Left ventricle myocardium superior (tissue), 1 donor: ENCODE measurements at regions not wholly inside any gene's neighbourhood (a gene's known extent, or its start where the extent isn't known, plus 50 kb on each side); places are given as distances from the start of the nearest gene placed in this dataset.
"Not testable (repeated sequence)": the region's sequence is repeated elsewhere in the genome, so short reads cannot be mapped to it uniquely, and the experiment has no call there.

Source experiments
- ATAC-seq: fragments of 200-7000 bp; cut with Tn5 transposase; one replicate; pipeline ENCODE4 v1.9.1; 2020; ENCODE audit warnings: mild to moderate bottlenecking, moderate library complexity
- DNase-seq: peaks from one replicate; pipeline ENCODE4 v3.0.0-alpha.2; 2020
- intact Hi-C: fragments of 100-400 bp; cut with micrococcal nuclease; formaldehyde crosslinking; loops from one replicate; pipeline ENCODE4 v1.11.0; 2022
- donor health status: DM: no; HTN: yes; CAD: no; lungs with severe emphysema.

DNA sequence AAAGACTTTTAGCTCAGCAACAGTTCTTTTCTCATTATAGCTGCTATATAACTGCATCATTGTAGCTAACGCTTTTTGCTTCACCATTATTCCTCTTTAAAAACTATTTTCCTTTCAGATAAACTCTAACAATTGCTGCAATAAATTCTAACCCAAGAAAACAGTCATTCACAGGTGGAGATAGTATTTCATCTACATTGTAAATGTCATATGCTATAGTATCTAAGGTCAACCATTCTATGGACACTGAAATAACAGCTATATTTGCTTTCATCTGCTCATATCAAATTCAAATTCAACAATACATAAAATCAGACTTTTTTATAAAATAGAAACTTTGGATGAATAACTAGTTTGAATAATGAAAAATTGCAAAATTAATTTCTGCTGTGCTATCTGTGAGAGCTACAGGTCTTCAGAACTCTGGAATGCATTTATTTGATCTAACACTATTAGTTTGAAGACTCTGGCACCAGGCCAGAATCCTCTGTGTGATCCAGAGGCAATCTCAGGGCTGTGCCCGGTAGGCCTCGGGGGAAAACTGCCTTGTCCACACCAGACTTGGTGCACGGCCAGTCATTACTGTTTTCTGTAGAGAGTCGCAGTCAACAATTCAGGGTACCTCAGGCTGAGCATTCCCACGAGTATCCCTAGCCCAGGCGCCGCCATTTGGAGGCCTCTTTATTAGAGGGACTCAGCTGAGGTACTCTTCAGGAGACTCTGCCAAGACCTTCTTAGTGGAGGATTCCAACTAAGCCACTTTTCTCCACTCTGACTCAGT, 332.4 kb downstream of the SLC7A11 start:
- intact Hi-C loops = no loop called here
- ATAC-seq = no peak
- DNase-seq = peak; percentile 11

DNA sequence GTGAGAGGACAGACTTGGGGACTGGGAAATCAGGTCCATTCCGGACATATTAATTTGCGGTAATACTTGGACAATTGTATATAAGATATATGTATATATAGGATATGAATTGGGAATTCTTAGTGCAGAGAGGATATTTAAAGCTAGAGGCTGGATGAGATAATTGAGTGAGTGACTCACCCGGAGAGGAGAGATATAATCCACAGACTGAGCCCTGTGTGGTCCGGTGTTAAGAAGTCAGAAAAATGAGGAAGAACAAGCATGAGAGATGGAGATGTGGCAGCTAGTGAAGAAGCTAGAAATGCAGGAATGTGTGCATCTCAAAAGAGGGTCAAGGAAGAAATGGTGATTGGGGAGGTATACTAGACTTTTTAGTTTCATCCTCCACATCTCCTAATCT, 336.2 kb downstream of the SLC7A11 start:
- ATAC-seq = no peak
- intact Hi-C loops = no loop called here
- DNase-seq = no peak

DNA sequence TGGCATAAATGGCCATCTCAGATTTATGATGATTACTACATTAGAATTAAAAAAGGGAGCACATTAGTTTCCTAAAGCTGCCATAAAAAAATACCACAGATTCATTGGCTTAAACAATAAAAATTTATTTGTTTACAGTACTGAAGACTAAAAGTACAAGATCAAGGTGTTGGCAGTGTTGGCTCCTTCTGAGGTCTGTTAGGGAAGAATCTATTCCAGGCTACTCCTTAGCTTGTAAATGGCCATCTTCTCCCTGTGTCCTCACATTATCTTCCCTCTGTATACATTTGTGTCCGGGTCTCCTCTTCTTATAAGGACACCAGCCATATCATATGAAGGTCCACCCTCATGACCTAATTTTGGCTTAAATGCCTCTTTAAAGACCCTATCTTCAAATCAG, 341.0 kb downstream of the SLC7A11 start:
- no peak for DNase-seq
- intact Hi-C loops = no loop called here
- ATAC-seq = no peak

DNA sequence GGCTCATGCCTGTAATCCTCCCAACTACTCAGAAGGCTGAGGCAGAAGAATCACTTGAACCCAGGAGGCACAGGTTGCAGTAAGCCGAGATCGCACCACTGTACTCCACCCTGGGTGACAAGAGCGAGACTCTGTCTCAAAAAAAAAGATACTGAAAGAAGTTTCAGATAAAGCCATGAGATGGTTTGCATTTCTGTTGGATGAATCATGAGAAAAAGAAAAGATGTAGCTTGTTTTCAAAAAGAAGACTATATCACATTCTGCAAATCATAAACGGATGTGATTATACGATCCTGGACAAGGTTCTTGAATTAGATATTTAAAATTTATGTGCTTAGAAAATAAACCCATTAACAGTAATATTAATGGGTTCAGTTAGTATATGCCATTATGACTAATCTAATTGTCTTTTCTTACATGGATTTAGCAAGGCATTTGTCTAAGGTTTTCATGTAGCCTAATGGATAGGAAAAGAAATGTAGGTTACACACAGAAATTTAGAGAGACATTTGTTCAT, 345.9 kb downstream of the SLC7A11 start:
- ATAC-seq (no peak), DNase-seq (no peak)
- intact Hi-C loops = no loop called here

DNA sequence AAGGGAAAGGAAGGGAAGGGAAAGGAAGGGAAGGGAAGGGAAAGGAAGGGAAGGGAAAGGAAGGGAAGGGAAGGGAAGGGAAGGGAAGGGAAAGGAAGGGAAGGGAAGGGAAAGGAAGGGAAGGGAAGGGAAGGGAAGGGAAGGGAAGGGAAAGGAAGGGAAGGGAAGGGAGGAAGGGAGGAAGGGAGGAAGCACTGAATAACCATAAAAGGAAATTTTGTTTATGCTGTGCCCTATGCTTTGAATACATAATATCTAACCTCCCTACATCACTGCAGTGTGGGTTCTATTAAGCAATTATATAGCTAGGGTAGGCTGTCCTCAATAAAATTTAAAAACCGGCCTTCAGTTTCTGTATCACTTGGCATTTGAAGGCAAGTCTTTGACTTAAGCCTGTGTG, 346.6 kb downstream of the SLC7A11 start:
- DNase-seq, ATAC-seq: not testable (repeated sequence)

DNA sequence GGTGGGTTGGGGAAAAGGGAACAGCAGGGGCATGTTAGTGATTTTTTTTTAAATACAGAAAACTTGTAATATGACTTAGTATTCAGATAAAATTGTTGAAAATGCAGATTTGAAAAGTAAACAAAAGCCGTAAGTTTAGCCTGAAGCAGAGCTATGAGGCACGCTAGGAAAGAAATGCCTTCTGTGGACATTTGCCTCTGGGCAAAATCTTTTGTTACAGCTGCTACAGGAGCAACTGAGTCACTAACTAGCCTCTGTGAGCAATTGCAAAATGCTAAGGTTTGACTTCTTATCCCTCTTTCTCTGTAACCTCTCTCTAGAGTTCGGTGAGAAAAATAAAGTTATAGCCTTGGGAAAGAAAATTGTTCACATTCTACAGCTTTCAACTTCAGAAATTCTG, 350.0 kb downstream of the SLC7A11 start:
- ATAC-seq = no peak
- no peak for DNase-seq
- intact Hi-C loops = no loop called here

More for the DNA sequence above, 346.6 kb downstream of the SLC7A11 start:
- intact Hi-C loops = not testable (repeated sequence)

DNA sequence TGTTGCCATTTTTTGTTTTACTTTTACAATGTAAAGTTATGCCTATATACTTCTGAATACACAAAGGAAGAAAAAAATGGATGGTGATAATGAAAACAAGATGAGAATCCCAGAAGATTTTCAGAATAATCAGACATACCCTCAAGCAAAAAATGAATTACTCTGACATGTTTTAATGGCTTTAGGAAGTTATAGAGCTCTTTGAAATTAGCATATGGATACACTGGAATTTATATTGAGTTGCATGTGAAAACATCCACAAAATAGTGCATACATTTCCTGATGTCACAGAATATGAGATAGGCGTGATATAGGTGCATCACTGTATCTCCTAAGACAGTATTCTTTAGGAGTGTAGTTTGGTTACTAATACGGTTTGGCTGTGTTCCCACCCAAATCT, 351.3 kb downstream of the SLC7A11 start:
- ATAC-seq (no peak), DNase-seq (no peak)
- intact Hi-C loops = no loop called here

DNA sequence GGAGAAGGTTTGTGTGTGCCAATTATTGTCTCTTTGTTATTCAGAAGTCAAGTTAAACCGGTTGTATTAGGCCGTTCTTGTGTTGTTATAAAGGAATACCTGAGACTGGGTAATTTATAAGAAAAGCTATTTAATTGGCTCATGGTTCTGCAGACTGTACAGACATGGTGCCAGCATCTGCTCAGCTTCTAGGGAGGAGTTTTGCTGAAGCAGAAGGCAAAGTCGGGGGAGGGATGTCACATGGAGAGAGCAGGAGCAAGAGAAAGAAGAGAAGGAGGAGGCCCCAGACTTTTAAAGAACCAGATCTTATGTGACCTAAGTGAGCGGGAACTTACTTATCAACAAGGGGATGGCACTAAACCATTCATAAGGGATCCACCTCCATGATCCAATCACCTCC, 349.3 kb upstream of the PCDH18 start:
- no peak for DNase-seq
- ATAC-seq = no peak
- intact Hi-C loops = no loop called here

DNA sequence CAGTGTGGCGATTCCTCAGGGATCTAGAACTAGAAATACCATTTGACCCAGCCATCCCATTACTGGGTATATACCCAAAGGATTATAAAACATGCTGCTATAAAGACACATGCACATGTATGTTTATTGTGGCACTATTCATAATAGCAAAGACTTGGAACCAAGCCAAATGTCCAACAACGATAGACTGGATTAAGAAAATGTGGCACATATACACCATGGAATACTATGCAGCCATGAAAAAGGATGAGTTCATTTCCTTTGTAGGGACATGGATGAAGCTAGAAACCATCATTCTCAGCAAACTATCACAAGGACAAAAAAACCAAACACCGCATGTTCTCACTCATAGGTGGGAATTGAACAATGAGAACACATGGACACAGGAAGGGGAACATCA, 335.8 kb upstream of the PCDH18 start:
- DNase-seq, ATAC-seq, intact Hi-C loops: not testable (repeated sequence)

DNA sequence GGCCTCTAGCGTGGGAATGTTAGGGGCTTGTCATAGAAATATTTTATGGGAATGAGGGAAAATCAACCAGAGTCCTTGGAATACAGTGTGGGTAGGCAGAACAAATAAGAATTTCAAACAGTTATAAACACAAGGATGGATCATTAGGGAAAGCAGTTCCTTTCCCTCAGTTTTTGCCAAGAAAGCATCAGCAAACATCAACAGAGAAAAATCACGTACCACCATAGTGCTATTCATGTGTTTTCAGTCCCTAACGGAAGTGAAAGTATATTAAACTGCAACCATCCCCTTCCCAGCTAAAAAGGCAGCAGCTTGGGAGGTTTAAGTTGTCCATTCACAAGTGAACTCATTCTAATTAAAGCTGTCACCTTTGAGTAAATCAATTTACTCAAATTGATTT, 334.4 kb upstream of the PCDH18 start:
- DNase-seq (no peak), ATAC-seq (no peak)
- intact Hi-C loops = no loop called here

DNA sequence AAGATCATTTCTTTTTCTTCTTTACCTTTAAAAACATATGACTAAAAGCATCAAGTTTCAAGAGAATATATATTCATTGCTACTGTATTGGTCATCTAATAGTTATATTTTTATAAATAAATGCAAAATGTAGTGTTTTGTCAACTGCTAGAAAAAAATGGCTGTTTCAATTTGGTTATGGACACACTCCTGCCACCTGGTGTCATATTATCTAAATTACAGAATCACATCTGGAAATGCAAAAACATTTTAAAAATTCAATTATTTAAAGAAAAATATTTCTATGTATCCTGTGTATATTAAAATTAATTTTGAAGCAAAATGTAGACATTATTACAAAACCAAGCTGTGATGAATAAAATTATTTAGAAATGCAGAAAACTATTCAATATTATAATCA, 329.4 kb upstream of the PCDH18 start:
- ATAC-seq = no peak
- intact Hi-C loops = no loop called here
- DNase-seq = no peak

DNA sequence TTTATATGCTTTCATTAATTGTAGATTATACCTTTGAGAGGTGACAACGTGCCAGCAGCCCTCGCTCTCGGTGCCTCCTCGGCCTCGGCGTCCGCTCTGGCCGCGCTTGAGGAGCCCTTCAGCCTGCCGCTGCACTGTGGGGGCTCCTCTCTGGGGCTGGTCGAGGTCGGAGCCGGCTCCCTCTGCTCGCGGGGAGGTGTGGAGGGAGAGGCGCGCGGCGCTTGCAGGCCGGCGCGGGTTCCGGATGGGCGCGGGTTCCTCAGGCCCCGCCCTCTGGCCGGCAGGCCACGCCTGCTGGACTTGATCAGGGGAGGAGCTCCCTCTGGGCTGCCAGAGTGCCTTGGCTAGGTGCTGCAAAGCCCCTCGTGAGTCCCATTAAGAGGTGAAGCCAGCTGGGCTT, 321.1 kb upstream of the PCDH18 start:
- intact Hi-C loops = no loop called here
- DNase-seq = no peak
- no peak for ATAC-seq

DNA sequence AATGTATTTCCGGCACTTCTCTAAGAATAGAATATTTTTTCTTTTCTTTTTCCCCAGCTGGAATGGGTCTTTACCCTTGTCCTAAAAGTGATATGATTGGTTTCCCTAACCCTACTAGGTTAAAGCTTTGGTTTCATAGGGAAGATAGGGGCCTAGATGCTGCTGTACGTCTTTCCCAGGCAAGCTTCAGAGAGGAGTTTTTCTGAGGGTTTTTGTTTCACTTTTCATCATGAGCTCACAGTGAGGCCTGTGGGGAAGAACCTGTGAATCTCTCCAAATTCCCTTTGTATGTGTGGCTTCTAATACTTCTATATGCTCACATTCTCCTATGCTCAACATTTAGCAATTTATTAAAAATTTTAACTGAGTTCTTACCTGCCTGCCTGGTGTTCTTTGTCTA, 320.0 kb upstream of the PCDH18 start:
- intact Hi-C loops = no loop called here
- DNase-seq = no peak
- no peak for ATAC-seq

DNA sequence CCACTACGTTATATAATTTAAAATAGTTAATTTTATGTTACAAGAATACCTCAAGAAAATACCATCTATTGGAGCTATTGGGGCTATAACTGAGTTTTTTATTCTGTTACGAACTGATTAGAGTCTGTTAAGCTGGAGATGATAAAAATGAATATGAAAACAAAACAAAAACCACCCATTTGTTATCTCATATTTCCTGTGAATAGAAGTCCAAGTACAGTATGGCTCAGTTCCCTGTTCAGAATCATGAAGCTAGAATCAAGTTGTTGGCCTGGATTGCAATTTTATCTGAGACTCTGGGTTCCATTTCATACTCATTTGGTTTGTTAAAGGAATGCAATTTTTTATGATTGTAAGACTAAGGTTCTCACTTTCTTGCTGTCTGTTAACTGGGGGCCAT, 319.1 kb upstream of the PCDH18 start:
- no peak for ATAC-seq
- intact Hi-C loops = no loop called here

DNA sequence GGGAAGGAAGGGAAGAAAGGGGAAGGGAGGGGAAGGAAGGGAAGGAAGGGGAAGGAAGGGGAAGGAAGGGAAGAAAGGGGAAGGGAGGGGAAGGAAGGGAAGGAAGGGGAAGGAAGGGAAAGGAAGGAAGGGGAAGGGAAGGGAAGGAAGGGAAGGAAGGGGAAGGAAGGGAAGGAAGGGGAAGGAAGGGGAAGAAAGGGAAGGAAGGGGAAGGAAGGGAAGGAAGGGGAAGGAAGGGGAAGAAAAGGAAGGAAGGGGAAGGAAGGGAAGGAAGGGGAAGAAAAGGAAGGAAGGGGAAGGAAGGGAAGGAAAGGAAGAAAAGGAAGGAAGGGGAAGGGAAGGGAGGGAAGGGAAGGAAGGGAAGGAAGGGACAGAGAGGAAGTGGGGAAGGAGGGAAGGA, 295.7 kb upstream of the PCDH18 start:
- DNase-seq, ATAC-seq, intact Hi-C loops: not testable (repeated sequence)

More for the DNA sequence above, 319.1 kb upstream of the PCDH18 start:
- DNase-seq = no peak

DNA sequence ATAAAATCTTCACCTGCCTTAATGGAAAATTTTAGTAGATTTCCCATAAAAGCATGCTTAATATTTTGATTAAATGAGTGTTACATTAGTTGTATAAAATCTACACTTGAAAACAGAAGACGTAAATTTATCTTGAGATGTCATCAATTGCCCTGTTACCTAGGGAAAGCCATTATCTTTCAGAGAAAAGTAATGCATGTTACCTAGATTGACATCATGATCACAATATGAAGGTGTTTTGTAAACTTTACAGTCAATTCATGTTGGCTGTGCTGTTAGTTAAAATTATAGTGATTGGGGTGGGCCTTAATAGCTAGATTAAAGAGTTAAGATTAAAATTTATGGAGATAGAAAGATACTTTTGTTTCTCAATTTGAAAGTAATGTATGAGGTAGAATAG, 293.2 kb upstream of the PCDH18 start:
- DNase-seq = no peak
- intact Hi-C loops = no loop called here
- ATAC-seq = no peak

DNA sequence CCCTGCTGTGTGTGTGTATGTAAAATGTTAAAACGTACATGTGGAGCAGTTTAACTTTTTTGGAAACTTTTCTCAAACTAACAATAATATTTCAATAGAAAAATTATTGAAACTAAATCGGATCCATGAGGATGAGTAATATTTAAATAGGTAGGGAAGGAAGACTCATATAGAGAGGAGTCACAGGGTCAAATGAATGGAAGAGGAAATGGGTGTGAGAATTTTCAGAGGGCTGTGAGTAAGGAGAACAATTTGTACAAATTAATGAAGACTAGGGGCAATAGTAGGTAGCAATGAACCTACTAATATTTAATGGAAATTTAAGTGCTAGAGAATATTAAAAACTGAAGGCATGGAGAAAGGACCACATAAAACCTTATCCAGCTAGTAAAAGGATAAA, 290.7 kb upstream of the PCDH18 start:
- ATAC-seq = no peak
- intact Hi-C loops = no loop called here
- DNase-seq = no peak

DNA sequence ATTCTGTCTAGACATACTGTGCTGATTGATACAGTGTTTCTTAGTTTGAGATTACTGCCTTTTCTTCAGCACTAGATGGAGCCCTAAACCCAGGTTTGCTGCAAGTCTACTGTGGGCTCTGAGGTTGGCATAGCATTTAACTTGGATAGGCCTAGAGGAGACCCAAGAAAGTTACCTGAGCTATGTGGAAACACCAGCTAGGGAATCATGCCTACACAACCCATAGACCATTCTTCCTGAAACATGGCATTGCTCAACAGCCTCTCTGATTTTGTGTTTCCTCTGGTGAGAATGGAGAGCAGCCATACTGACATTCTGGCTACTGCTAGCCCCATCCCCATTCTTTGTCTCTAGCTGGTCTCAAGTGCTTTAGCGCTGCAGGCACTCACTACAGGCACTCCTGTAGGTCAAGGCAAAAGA, 287.7 kb upstream of the PCDH18 start:
- ATAC-seq (peak; percentile 32), DNase-seq (no peak)
- intact Hi-C loops = no loop called here

DNA sequence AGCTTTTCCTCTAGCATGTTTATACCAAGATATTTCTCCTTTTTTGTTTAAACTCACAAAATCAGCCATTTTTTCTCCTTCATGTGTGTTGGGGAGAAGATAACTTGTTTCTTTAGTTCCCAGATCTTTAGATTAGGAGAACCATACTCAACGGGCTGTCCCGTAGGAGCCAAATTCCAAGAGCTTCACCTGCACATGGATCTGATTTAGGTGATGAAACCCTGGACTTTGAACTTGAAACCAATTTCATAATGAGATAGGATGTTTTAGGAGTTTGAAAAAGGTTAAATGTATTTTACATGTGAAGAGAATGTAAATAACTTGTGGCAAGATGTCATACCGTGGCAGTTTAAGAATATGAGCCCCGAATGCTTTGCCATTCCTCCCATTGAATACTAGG, 280.0 kb upstream of the PCDH18 start:
- intact Hi-C loops = no loop called here
- DNase-seq (no peak), ATAC-seq (no peak)

DNA sequence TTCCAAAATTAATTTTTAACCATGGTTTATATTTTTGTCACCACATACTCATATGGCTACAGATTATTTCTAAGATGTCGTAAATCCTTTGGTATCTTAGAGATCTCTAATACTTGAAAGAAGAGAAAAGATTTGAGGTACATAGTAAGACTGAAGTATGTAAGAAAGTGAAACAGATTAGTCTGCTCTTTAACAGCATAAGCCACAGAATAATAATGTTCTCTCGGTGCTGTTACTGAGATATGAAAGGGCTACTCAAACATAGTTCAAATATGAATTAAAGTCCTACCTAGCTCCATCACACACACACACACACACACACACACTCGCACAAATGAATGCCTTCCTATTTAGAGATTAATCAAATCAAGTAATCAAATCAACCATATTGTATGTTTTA, 274.1 kb upstream of the PCDH18 start:
- intact Hi-C loops = no loop called here
- ATAC-seq (no peak), DNase-seq (no peak)

DNA sequence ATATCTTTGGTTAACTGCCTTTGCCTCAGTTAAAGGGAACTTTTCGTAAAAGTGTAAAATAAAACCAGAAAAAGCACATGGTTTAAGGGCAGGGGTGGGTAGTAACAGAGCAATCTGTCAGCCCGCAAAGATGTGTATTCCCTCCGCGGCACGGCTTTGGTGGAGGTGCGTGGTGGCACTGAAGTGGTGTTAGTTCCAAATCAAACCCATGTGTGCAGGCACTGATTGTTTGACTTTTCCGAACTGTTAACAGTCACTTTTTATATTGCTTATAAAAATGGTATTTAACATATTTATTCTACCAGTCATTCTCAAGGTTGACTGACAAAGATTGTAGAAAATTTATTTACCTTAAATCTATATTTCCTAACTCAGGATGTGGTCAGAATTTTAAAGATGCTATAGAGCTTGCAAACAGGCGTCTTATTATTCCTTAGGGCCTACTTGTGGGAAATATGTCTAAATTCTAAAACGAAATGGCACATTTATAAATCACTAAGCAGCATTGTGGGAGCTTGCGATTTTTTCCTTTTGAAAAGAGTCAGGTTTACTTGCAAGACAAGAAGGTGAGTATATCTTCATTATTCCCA, 272.7 kb upstream of the PCDH18 start:
- no peak for ATAC-seq
- intact Hi-C loops = no loop called here

More for the DNA sequence above, 272.7 kb upstream of the PCDH18 start:
- no peak for DNase-seq
